HCT116 (cell line): ENCODE measurements at regions not wholly inside any gene's neighbourhood (a gene's known extent, or its start where the extent isn't known, plus 50 kb on each side); places are given as distances from the start of the nearest gene placed in this dataset.

Source experiments
- ATAC-seq: fragments of 200-7000 bp; cut with Tn5 transposase; 2 replicates; pipeline ENCODE4 v1.9.1; 2020; ENCODE audit warnings: mild to moderate bottlenecking, moderate library complexity
- BruUV-seq: library from RNA; stranded (reverse); fragments of 400-500 nt; replicated peaks from 2 replicates; lab custom pipeline; 2021; lab: Mats Ljungman, UMichigan
- CTCF ChIA-PET: fragments of 300-600 bp; sonication (Branson Sonifier 250); formaldehyde crosslinking; loops from one replicate; lab custom pipeline; 2021; ENCODE audit warnings: antibody characterized with exemption; lab: Charles Lee
- POLR2A ChIA-PET: fragments of 300-600, 350-600 bp; sonication (Branson Sonifier 250); formaldehyde crosslinking; loops from one replicate; lab custom pipeline; 2021; ENCODE audit warnings: antibody characterized with exemption; lab: Charles Lee
- RAD21 ChIA-PET, 2 experiments: fragments of 300-600 bp; sonication (Branson Sonifier 250); formaldehyde crosslinking; loops; one replicate each; lab custom pipeline; 2023; ENCODE audit warnings: low total read pairs in 2 of 2; ENCODE audit not compliant: uncharacterized antibody in 2 of 2, unreplicated experiment in 2 of 2, low non-redundant PET in 1 of 2; lab: Charles Lee
- DNase-seq: peaks from one replicate; pipeline ENCODE4 v3.0.0-alpha.2; 2010; ENCODE audit warnings: low read depth, low spot score
- H2AFZ ChIP-seq: fragments of 200-600 bp; shearing (Covaris generic), sonication (generic); 2 replicates; pipeline ENCODE4 v1.6.1; 2017; ENCODE audit warnings: low read depth, mixed run types, mixed read lengths, antibody characterized with exemption, low read length; ENCODE audit not compliant: poor library complexity, severe bottlenecking
- H3K27ac ChIP-seq: 2 replicates; pipeline ENCODE4 v1.5.1; 2012; ENCODE audit warnings: low read depth, low read length
- H3K27me3 ChIP-seq: fragments of 200-600 bp; sonication (generic); 2 replicates; pipeline ENCODE4 v1.6.1; 2016; ENCODE audit warnings: mixed run types, low read length, mixed read lengths; ENCODE audit not compliant: insufficient read depth
- H3K36me3 ChIP-seq, 2 experiments: fragments of 200-500 bp in 1 of 2; fragments of 200-600 bp in 1 of 2; sonication (Bioruptor generic) in 1 of 2; sonication (generic) in 1 of 2; 2 replicates each; pipeline versions ENCODE4 v1.5.1 to v1.6.1; 2014 to 2016; ENCODE audit warnings: low read length in 2 of 2, inconsistent platforms in 1 of 2, mixed read lengths in 1 of 2, mixed run types in 1 of 2; ENCODE audit not compliant: insufficient read depth in 2 of 2, control insufficient read depth in 1 of 2
- H3K4me1 ChIP-seq, 2 experiments: fragments of 200-600 bp in 1 of 2; sonication (generic) in 1 of 2; 2 replicates each; pipeline versions ENCODE4 v1.5.1 to v1.6.1; 2012 to 2017; ENCODE audit warnings: low read length in 2 of 2, inconsistent platforms in 1 of 2, mild to moderate bottlenecking in 1 of 2, mixed read lengths in 1 of 2, mixed run types in 1 of 2, moderate library complexity in 1 of 2; ENCODE audit not compliant: insufficient read depth in 2 of 2, control insufficient read depth in 1 of 2
- H3K4me2 ChIP-seq: fragments of 200-600 bp; sonication (generic); 2 replicates; pipeline ENCODE4 v1.6.1; 2017; ENCODE audit warnings: mixed run types, low read length, mixed read lengths
- H3K4me3 ChIP-seq, 2 experiments: fragments of 200-600 bp in 1 of 2; sonication (generic) in 1 of 2; replicated peaks in 1 of 2; 2 replicates each; pipeline ENCODE4 v1.5.1; 2011 to 2016; ENCODE audit warnings: low read length in 2 of 2, control low read depth in 1 of 2, low read depth in 1 of 2, mild to moderate bottlenecking in 1 of 2, mixed read lengths in 1 of 2, mixed run types in 1 of 2
- H3K79me2 ChIP-seq: fragments of 200-600 bp; sonication (generic); 2 replicates; pipeline ENCODE4 v1.6.1; 2017; ENCODE audit warnings: mild to moderate bottlenecking, mixed run types, low read length, moderate library complexity, mixed read lengths; ENCODE audit not compliant: insufficient read depth
- H3K9ac ChIP-seq: fragments of 200-600 bp; sonication (generic); 2 replicates; pipeline ENCODE4 v1.6.1; 2016; ENCODE audit warnings: low read length, mixed read lengths
- H3K9me2 ChIP-seq: fragments of 200-600 bp; sonication (generic), shearing (Covaris generic); 2 replicates; pipeline ENCODE4 v1.6.1; 2017; ENCODE audit warnings: mixed run types, mild to moderate bottlenecking, moderate library complexity; ENCODE audit not compliant: insufficient read depth
- H3K9me3 ChIP-seq, 2 experiments: fragments of 200-500 bp in 1 of 2; fragments of 200-600 bp in 1 of 2; sonication (Bioruptor generic) in 1 of 2; sonication (generic) in 1 of 2; 2 replicates each; pipeline ENCODE4 v1.6.1; 2014 to 2017; ENCODE audit warnings: low read length in 2 of 2, mixed read lengths in 2 of 2, inconsistent platforms in 1 of 2, low read depth in 1 of 2, mild to moderate bottlenecking in 1 of 2, mixed run types in 1 of 2, moderate library complexity in 1 of 2; ENCODE audit not compliant: control insufficient read depth in 1 of 2, insufficient read depth in 1 of 2
- H4K20me1 ChIP-seq: fragments of 200-600 bp; sonication (generic), shearing (Covaris generic); 2 replicates; pipeline ENCODE4 v1.6.1; 2017; ENCODE audit warnings: mixed run types, mild to moderate bottlenecking, moderate library complexity; ENCODE audit not compliant: insufficient read depth
- ATF3 ChIP-seq: IDR thresholded peaks from 2 replicates; pipeline ENCODE4 v1.6.1; 2012
- FOSL1 ChIP-seq: IDR thresholded peaks from 2 replicates; pipeline ENCODE4 v1.6.1; 2012; ENCODE audit warnings: low read depth
- MAX ChIP-seq: IDR thresholded peaks from 2 replicates; pipeline ENCODE4 v1.6.1; 2012
- POLR2A ChIP-seq: IDR thresholded peaks from 2 replicates; pipeline ENCODE4 v1.7.0; 2011; ENCODE audit warnings: borderline replicate concordance; ENCODE audit not compliant: insufficient read depth, insufficient read length; ENCODE audit errors: extremely low read depth
- REST ChIP-seq: IDR thresholded peaks from 2 replicates; pipeline ENCODE4 v1.6.1; 2012; ENCODE audit warnings: low read depth
- SRF ChIP-seq: IDR thresholded peaks from 2 replicates; pipeline ENCODE4 v1.6.1; 2012; ENCODE audit warnings: low read depth
- YY1 ChIP-seq: IDR thresholded peaks from 2 replicates; pipeline ENCODE4 v1.6.1; 2011; ENCODE audit warnings: low read length, low read depth, moderate library complexity, mild to moderate bottlenecking; ENCODE audit not compliant: insufficient replicate concordance; ENCODE audit errors: extremely low read depth
- ZFX ChIP-seq: fragments of 450-650 bp; IDR thresholded peaks from 2 replicates; pipeline ENCODE4 v1.6.1; 2017
- intact Hi-C: fragments of 100-400 bp; cut with micrococcal nuclease; formaldehyde crosslinking; loops from 2 replicates; pipeline ENCODE4 v1.10.0; 2022

GRCh38 chr6:119476024-119476423 is 126.5 kb upstream of the MAN1A1 start:
- H3K9me3 ChIP-seq: no peaks in the 10 kb centered on the region
- TF ChIP-seq MAX (no peak), ZFX (no peak), ATF3 (no peak), POLR2A (no peak), YY1 (no peak), REST (no peak), SRF (no peak), FOSL1 (no peak)
- POLR2A ChIA-PET: no interaction called here
- ATAC-seq: no peak
- intact Hi-C loops: no loop called here
- no peak overlapping the region for H3K9ac ChIP-seq
- no peak overlapping the region for H2AFZ ChIP-seq
- no peak for DNase-seq
- no peaks in the 10 kb centered on the region for H3K27me3 ChIP-seq
- no peak overlapping the region for H3K27ac ChIP-seq
- no peak overlapping the region for H3K4me2 ChIP-seq
- H3K36me3 ChIP-seq: no peaks in the 10 kb centered on the region
- RAD21 ChIA-PET: no interaction called here
- no peak overlapping the region for H3K4me3 ChIP-seq
- peaks cover 0 to 2% of the 10 kb centered on the region in 2 experiments; a peak in 1 of 4 replicates for H3K4me1 ChIP-seq
- no TSS peak for BruUV-seq
- no peaks in the 10 kb centered on the region for H3K9me2 ChIP-seq
- H4K20me1 ChIP-seq: no peaks in the 10 kb centered on the region
- CTCF ChIA-PET: no interaction called here
- H3K79me2 ChIP-seq: no peaks in the 10 kb centered on the region
